GM23338 (cell line): ENCODE measurements at regions not wholly inside any gene's neighbourhood (a gene's known extent, or its start where the extent isn't known, plus 50 kb on each side); places are given as distances from the start of the nearest gene placed in this dataset.

Experiments
- CREB1 ChIP-seq: fragments of 250-450 bp; sonication (Bioruptor Pico); IDR thresholded peaks from 2 replicates; pipeline ENCODE4 v1.5.0; 2020; ENCODE audit warnings: low read depth, mild to moderate bottlenecking, moderate library complexity
- ETS1 ChIP-seq: IDR thresholded peaks from 2 replicates; pipeline ENCODE4 v1.6.1; 2016; ENCODE audit warnings: antibody characterized with exemption
- EZH2 ChIP-seq: fragments of 200-600 bp; sonication (generic); IDR thresholded peaks from one replicate; pipeline ENCODE4 v1.8.0; 2017; ENCODE audit warnings: antibody characterized with exemption, mild to moderate bottlenecking, low read depth; ENCODE audit not compliant: unreplicated experiment
- JUNB ChIP-seq: IDR thresholded peaks from one replicate; pipeline ENCODE4 v1.6.1; 2016; ENCODE audit warnings: antibody characterized with exemption; ENCODE audit not compliant: unreplicated experiment
- POLR2AphosphoS5 ChIP-seq: IDR thresholded peaks from 2 replicates; pipeline ENCODE4 v1.6.1; 2016; ENCODE audit warnings: antibody characterized with exemption, low read depth
- REST ChIP-seq: IDR thresholded peaks from one replicate; pipeline ENCODE4 v1.6.1; 2018; ENCODE audit warnings: antibody characterized with exemption; ENCODE audit not compliant: unreplicated experiment
- STAT1 ChIP-seq: IDR thresholded peaks from one replicate; pipeline ENCODE4 v1.6.1; 2016; ENCODE audit warnings: antibody characterized with exemption; ENCODE audit not compliant: unreplicated experiment
- ZNF331 ChIP-seq: fragments of 250-450 bp; sonication (Bioruptor Pico); IDR thresholded peaks from 2 replicates; pipeline ENCODE4 v1.5.0; 2020; ENCODE audit warnings: low read depth, mild to moderate bottlenecking, moderate library complexity
- ZNF462 ChIP-seq: fragments of 250-450 bp; sonication (Bioruptor Pico); IDR thresholded peaks from 2 replicates; pipeline ENCODE4 v1.5.0; 2020; ENCODE audit warnings: mild to moderate bottlenecking, moderate library complexity

- TF ChIP-seq ZNF462 (CRISPR knock-in tag), result no peak
- no peak for TF ChIP-seq STAT1
- TF ChIP-seq ZNF331 (CRISPR knock-in tag), result no peak
- TF ChIP-seq ETS1, result no peak
- no peak for TF ChIP-seq REST
- TF ChIP-seq JUNB, result no peak
- no peak for TF ChIP-seq CREB1 (CRISPR knock-in tag)
- TF ChIP-seq POLR2AphosphoS5, result no peak
- TF ChIP-seq EZH2, result no peak
Measured at GRCh38 chrX:69379412-69379811, 124.7 kb upstream of the NALF2 start (continued).
